ENCODE measurements at regions not wholly inside any gene's neighbourhood (a gene's known extent, or its start where the extent isn't known, plus 50 kb on each side); places are given as distances from the start of the nearest gene placed in this dataset.

DNA sequence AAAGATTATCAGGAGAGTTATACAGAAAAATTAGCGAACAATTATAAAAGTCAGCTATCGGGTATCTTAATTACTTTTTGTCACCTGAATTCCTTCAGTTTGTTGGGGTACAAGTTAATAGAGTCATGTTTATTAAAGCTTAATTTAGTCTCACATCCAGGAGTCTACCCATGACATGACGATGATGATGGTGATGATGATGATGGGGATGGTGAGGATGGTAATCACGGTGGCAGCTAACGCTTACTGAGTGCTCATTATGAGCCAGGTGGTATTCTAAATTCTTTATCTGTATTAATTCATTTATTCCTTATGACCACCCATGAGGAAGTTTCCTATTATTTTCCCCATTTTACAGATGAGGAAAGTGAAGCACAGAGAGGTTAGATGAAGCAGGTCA, 208.6 kb upstream of the KIF2A start:
- TF ChIP-seq, protein P1, sequence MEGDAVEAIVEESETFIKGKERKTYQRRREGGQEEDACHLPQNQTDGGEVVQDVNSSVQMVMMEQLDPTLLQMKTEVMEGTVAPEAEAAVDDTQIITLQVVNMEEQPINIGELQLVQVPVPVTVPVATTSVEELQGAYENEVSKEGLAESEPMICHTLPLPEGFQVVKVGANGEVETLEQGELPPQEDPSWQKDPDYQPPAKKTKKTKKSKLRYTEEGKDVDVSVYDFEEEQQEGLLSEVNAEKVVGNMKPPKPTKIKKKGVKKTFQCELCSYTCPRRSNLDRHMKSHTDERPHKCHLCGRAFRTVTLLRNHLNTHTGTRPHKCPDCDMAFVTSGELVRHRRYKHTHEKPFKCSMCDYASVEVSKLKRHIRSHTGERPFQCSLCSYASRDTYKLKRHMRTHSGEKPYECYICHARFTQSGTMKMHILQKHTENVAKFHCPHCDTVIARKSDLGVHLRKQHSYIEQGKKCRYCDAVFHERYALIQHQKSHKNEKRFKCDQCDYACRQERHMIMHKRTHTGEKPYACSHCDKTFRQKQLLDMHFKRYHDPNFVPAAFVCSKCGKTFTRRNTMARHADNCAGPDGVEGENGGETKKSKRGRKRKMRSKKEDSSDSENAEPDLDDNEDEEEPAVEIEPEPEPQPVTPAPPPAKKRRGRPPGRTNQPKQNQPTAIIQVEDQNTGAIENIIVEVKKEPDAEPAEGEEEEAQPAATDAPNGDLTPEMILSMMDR (IDR thresholded peaks at IDR 0.05; ENCODE audit: control extremely low read depth in 1 of 3, insufficient read depth in 1 of 3, low read depth in 1 of 3, low read length in 3 of 3), result no peak
- no peak for TF ChIP-seq TCF12 (IDR thresholded peaks at IDR 0.05; ENCODE audit: low read depth, low read length)
- TF ChIP-seq POLR2AphosphoS5 (IDR thresholded peaks at IDR 0.05; ENCODE audit: low read depth, low read length), result no peak
- no peak for TF ChIP-seq EZH2 (IDR thresholded peaks at IDR 0.05; ENCODE audit: low read depth, low read length, severe bottlenecking)
- no peak for TF ChIP-seq TEAD4 (IDR thresholded peaks at IDR 0.05; ENCODE audit: low read depth, low read length)
- TF ChIP-seq TAF1 (IDR thresholded peaks at IDR 0.05; ENCODE audit: low read depth, low read length), result no peak
- TF ChIP-seq GABPA (IDR thresholded peaks at IDR 0.05; ENCODE audit: borderline replicate concordance, insufficient read depth, low read length), result no peak
- TF ChIP-seq RAD21 (IDR thresholded peaks at IDR 0.05 in 1 of 2, conservative IDR thresholded peaks at IDR 0.05 in 1 of 2; ENCODE audit: low read depth in 2 of 2, low read length in 2 of 2), result no peak
- TF ChIP-seq POLR2A (IDR thresholded peaks at IDR 0.05; ENCODE audit: control extremely low read depth in 1 of 2, low read depth in 2 of 2, low read length in 2 of 2), result no peak
- TF ChIP-seq EP300 (IDR thresholded peaks at IDR 0.05; ENCODE audit: borderline replicate concordance in 1 of 2, low read depth in 2 of 2, low read length in 2 of 2), result no peak
- TF ChIP-seq CHD2 (IDR thresholded peaks at IDR 0.05; ENCODE audit: low read length), result no peak
